ENCODE measurements at regions not wholly inside any gene's neighbourhood (a gene's known extent, or its start where the extent isn't known, plus 50 kb on each side); places are given as distances from the start of the nearest gene placed in this dataset.

DNA sequence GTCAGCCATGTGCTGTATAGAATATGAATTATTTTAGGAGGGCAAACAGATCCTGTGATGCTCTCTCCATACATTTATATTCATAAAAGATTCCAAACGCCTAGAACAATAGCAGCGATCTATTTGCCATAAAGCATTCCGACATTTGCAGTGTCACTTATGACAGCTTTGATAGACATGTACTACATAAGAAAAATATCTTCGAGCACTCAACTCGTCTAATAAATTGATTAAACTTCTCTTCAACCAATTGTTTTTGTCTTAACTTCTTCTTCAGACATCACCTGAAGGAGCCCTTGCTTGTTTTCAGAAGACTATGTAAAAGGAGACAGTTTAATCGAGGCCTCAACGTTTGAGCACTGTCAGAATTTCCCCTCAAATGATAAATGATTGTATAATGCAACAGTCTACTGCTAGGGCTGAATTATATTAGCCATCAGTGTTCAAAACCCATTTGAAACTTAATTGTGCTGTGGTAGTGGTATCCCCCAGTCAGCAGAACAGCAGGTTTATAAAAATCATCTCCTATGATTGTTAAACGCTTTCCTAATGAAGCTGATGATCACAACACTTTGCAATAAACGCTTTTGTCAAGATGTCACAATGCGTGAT, 158.0 kb upstream of the MGMT start:
- TF ChIP-seq, protein P1, sequence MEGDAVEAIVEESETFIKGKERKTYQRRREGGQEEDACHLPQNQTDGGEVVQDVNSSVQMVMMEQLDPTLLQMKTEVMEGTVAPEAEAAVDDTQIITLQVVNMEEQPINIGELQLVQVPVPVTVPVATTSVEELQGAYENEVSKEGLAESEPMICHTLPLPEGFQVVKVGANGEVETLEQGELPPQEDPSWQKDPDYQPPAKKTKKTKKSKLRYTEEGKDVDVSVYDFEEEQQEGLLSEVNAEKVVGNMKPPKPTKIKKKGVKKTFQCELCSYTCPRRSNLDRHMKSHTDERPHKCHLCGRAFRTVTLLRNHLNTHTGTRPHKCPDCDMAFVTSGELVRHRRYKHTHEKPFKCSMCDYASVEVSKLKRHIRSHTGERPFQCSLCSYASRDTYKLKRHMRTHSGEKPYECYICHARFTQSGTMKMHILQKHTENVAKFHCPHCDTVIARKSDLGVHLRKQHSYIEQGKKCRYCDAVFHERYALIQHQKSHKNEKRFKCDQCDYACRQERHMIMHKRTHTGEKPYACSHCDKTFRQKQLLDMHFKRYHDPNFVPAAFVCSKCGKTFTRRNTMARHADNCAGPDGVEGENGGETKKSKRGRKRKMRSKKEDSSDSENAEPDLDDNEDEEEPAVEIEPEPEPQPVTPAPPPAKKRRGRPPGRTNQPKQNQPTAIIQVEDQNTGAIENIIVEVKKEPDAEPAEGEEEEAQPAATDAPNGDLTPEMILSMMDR (IDR thresholded peaks at IDR 0.05): no peak
- no peak for TF ChIP-seq POLR2A (IDR thresholded peaks at IDR 0.05)
